DOHH2 (cell line): ENCODE measurements at regions not wholly inside any gene's neighbourhood (a gene's known extent, or its start where the extent isn't known, plus 50 kb on each side); places are given as distances from the start of the nearest gene placed in this dataset.

Source experiments
- CTCF ChIP-seq: fragments of 200-600 bp; sonication (generic); IDR thresholded peaks from one replicate; pipeline ENCODE4 v1.5.1; 2014; ENCODE audit warnings: antibody characterized with exemption, mild to moderate bottlenecking, low read depth, low read length; ENCODE audit not compliant: poor library complexity, severe bottlenecking
- EZH2phosphoT487 ChIP-seq: fragments of 200-600 bp; sonication (generic); IDR thresholded peaks from 2 replicates; pipeline ENCODE4 v1.6.1; 2017; ENCODE audit warnings: borderline replicate concordance, mild to moderate bottlenecking, antibody characterized with exemption, low read length, moderate library complexity, mixed read lengths

DNA sequence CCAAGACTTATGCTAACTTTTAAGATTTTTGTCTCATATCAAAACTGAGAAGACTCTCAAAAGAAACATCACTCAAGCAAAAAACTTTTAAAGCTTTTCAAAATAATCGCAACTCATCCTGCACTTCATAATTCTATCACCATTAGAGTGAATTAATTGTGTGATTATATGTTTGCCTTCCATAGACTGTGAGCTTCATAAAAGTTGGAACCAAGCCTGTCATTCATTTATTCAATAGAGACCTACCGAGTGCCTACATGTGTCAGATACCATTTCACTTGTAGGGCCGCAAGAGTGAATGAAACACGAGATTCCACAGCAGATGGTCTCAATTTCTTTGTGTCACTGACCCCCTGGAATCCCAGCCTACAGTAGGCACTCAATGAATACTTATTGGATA lies 106.4 kb downstream of the RHOU start:
- TF ChIP-seq CTCF: no peak
- no peak for TF ChIP-seq EZH2phosphoT487
